ENCODE measurements at regions not wholly inside any gene's neighbourhood (a gene's known extent, or its start where the extent isn't known, plus 50 kb on each side); places are given as distances from the start of the nearest gene placed in this dataset.

DNA sequence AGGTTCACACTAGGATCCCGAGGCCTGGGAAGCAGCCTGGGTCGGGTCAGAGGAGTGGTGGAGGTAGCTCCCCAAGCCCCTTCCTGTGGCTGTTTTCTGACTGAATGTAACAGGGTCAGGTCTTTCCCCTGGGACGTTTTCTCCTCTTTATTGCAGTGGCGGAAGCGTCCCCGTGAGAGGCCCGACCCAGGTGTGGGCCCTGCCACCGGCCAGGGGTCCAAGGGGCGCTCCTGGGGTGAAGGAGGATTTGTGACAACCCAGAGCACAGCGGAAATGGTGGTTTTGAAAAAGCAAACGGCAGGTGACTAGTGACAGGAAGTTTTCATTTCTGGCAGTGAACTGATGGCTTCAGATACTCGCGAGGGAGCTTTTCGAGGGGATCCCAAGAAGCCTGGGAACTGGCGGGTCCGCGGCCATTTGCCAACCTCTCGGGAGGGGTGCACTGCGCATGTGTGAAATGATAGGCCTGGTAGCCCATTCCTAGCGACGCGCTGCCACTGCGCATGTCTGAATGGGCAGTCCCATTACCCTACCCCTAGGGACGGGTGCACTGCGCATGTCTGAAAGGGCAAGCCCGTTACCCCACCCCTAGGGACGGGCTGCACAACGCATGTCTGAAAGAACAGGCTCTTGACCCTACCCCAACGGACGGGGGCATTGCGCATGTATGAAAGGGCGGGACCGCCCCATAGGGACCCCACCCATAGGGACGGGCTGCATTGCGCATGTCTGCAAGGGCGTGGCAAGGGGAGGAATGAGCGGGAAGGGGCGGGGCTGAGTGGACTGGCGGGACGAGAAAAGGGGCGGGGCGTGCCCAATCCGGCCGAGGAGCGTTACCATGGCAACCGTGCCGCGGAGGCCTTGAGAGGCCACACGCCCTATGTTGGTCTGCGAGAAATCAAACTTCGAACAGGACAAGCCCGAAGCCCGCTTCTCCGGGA lies 1747.9 kb downstream of the TP53TG3F start:
- H3K4me1 Mint-ChIP-seq (ENCODE audit: unreplicated experiment), result no peaks in the 10 kb centered on the region
- no peaks in the 10 kb centered on the region for H3K27me3 Mint-ChIP-seq (ENCODE audit: unreplicated experiment)
- no peak for TF ChIP-seq CTCF (IDR thresholded peaks at IDR 0.05)
- peak; percentile 83 for DNase-seq (ENCODE audit: extremely low spot score, unreplicated experiment)
- H3K27ac Mint-ChIP-seq (ENCODE audit: unreplicated experiment), result no peak overlapping the region
- no peak overlapping the region for H3K4me3 Mint-ChIP-seq (ENCODE audit: unreplicated experiment)
- peaks cover 46% of the 10 kb centered on the region for H3K9me3 Mint-ChIP-seq (ENCODE audit: unreplicated experiment)
- H3K36me3 Mint-ChIP-seq (ENCODE audit: unreplicated experiment), result no peaks in the 10 kb centered on the region

GRCh38 chr16:35208001-35208935 lies 1748.9 kb downstream of the TP53TG3F start:
- no peaks in the 10 kb centered on the region for H3K27me3 Mint-ChIP-seq (ENCODE audit: unreplicated experiment)
- no peak for TF ChIP-seq CTCF (IDR thresholded peaks at IDR 0.05)
- H3K4me3 Mint-ChIP-seq (ENCODE audit: unreplicated experiment), result no peak overlapping the region
- DNase-seq (ENCODE audit: extremely low spot score, unreplicated experiment), result peak; percentile 83
- no peak overlapping the region for H3K27ac Mint-ChIP-seq (ENCODE audit: unreplicated experiment)
- H3K4me1 Mint-ChIP-seq (ENCODE audit: unreplicated experiment), result no peaks in the 10 kb centered on the region
- H3K36me3 Mint-ChIP-seq (ENCODE audit: unreplicated experiment), result no peaks in the 10 kb centered on the region
- peaks cover 44% of the 10 kb centered on the region for H3K9me3 Mint-ChIP-seq (ENCODE audit: unreplicated experiment)

DNA sequence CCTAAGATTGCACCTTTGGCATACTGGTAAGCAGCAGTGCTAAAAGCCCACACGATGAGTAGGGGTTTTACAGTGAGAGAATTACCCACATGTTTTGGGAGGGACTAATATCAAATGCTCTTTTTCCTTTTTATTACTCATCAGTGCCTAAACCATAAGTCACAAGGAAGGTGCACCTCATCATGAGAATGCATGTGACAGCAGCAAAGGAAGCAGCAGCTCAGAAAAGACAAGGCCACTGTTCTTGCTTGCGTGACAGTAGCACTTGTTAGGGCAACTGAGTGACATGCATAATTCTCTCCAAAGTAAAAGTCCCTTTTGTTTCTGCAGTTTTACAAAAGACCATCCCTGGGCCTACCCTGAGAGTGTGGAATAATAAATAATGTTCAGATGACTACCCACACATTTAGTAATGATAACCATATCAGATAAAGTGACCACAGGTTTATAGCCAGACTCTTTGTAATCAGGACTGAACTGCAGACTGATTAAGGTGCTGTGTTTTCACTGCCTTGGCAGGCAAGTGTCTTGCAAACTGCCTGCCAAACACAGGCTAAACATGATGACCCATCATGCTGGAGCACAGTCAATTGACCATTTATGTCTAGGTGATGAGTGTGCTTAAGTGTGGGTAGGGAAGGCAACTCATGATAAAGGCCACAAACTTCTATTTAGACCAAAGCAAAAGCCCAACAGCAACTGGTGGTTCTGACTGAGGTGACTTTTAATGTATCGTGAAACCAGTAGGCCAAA lies 1751.4 kb downstream of the TP53TG3F start:
- Mint-ChIP-seq H3K4me1 (ENCODE audit: unreplicated experiment) (no peaks in the 10 kb centered on the region), H3K9me3 (ENCODE audit: unreplicated experiment) (peaks cover 46% of the 10 kb centered on the region), H3K27ac (ENCODE audit: unreplicated experiment) (no peak overlapping the region), H3K27me3 (ENCODE audit: unreplicated experiment) (no peaks in the 10 kb centered on the region), H3K4me3 (ENCODE audit: unreplicated experiment) (no peak overlapping the region), H3K36me3 (ENCODE audit: unreplicated experiment) (no peaks in the 10 kb centered on the region)
- TF ChIP-seq CTCF (IDR thresholded peaks at IDR 0.05), result no peak
- DNase-seq (ENCODE audit: extremely low spot score, unreplicated experiment), result no peak

DNA sequence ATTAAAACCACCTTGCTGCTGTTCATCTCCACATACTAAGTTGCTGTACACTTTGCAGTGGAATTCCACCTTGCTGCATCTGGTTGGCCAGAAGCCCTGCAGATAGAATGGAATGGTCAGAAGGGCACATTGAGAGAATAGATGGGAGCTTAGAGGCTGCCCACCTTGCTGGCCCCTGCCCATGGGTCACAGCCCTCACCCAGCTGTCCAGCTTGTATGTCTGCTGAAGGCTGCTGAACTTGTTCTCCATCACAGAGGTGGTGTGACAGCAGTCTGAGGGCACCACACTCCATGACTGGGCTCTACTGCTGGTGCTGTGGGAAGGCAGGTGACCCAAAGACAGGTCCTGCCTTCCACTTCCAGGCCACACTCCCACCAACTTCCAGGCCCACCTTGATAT lies 1755.4 kb downstream of the TP53TG3F start:
- Mint-ChIP-seq H3K9me3 (ENCODE audit: unreplicated experiment) (peaks cover 48% of the 10 kb centered on the region), H3K4me3 (ENCODE audit: unreplicated experiment) (no peak overlapping the region)
- no peak for TF ChIP-seq CTCF (IDR thresholded peaks at IDR 0.05)

More for the DNA sequence above, 1755.4 kb downstream of the TP53TG3F start:
- DNase-seq (ENCODE audit: extremely low spot score, unreplicated experiment), result no peak
- Mint-ChIP-seq H3K4me1 (ENCODE audit: unreplicated experiment) (no peaks in the 10 kb centered on the region), H3K27me3 (ENCODE audit: unreplicated experiment) (no peaks in the 10 kb centered on the region), H3K27ac (ENCODE audit: unreplicated experiment) (no peak overlapping the region), H3K36me3 (ENCODE audit: unreplicated experiment) (no peaks in the 10 kb centered on the region)

All from osteocyte (in vitro differentiated cells).